ENCODE measurements at regions not wholly inside any gene's neighbourhood (a gene's known extent, or its start where the extent isn't known, plus 50 kb on each side); places are given as distances from the start of the nearest gene placed in this dataset.

- TF ChIP-seq CTCF (optimal IDR thresholded peaks at IDR 0.05 in 1 of 3, IDR thresholded peaks at IDR 0.05 in 1 of 3, conservative IDR thresholded peaks at IDR 0.05 in 1 of 3; ENCODE audit: extremely low read depth in 1 of 3, insufficient read depth in 2 of 3, low read length in 3 of 3) (no peak), EZH2 (IDR thresholded peaks at IDR 0.05; ENCODE audit: low read length) (no peak)
These were observed 164.3 kb downstream of the MTRR start for GRCh38 chr5:8033261-8033660.

Measured in keratinocyte (primary cell).